ENCODE measurements at regions not wholly inside any gene's neighbourhood (a gene's known extent, or its start where the extent isn't known, plus 50 kb on each side); places are given as distances from the start of the nearest gene placed in this dataset.

DNA sequence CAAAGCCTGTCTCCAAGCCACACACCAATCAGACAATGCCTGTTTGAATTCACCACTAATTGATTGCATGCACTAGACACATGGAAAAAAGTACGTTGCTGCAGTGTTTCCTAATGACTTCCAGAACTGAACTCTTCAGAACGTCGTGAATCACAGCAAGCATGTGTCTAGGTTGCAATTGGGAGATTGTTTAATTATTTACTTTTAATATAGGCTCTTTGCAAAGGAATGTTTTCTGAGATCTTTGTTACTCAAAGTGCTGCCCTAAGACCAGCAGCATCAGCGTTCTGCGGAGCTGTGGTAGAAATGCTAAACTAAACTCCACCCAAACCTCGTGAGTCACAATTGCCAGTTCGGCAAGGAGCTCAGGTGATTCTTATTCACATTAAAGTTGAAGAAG, 52.7 kb upstream of the CCDC68 start:
- TF ChIP-seq CTCF (IDR thresholded peaks at IDR 0.05) (no peak), POLR2A (IDR thresholded peaks at IDR 0.05) (no peak)

Data from right lobe of liver (tissue), 4 donors.